ENCODE measurements at regions not wholly inside any gene's neighbourhood (a gene's known extent, or its start where the extent isn't known, plus 50 kb on each side); places are given as distances from the start of the nearest gene placed in this dataset.

- Histone ChIP-seq H3K4me3 (ENCODE audit: low read depth in 2 of 2, low read length in 2 of 2) (no peak overlapping the region), H3K27ac (ENCODE audit: low read length) (no peak overlapping the region), H3K4me1 (ENCODE audit: control insufficient read depth, insufficient read depth, low read length) (no peaks in the 10 kb centered on the region), H3K27me3 (ENCODE audit: control insufficient read depth, insufficient read depth, low read length) (no peaks in the 10 kb centered on the region), H3K9me3 (ENCODE audit: control insufficient read depth, insufficient read depth, low read depth, low read length) (no peaks in the 10 kb centered on the region), H3K36me3 (ENCODE audit: control insufficient read depth, insufficient read depth, low read length) (no peaks in the 10 kb centered on the region)
- DNase-seq (ENCODE audit: low read depth, low spot score) (no peak), ATAC-seq (no peak)
- intact Hi-C loops (cut with micrococcal nuclease; ENCODE audit: unreplicated experiment) (no loop called here), in situ Hi-C loops (cut with HindIII; ENCODE audit: low pct_unique_long_range_greater_than_20kb, low sequenced_read_pairs) (no loop called here)
- BruUV-seq (replicated peaks), result no TSS peak
- ChIA-PET CTCF (no interaction called here), POLR2A (no interaction called here)
- TF ChIP-seq, protein P1, sequence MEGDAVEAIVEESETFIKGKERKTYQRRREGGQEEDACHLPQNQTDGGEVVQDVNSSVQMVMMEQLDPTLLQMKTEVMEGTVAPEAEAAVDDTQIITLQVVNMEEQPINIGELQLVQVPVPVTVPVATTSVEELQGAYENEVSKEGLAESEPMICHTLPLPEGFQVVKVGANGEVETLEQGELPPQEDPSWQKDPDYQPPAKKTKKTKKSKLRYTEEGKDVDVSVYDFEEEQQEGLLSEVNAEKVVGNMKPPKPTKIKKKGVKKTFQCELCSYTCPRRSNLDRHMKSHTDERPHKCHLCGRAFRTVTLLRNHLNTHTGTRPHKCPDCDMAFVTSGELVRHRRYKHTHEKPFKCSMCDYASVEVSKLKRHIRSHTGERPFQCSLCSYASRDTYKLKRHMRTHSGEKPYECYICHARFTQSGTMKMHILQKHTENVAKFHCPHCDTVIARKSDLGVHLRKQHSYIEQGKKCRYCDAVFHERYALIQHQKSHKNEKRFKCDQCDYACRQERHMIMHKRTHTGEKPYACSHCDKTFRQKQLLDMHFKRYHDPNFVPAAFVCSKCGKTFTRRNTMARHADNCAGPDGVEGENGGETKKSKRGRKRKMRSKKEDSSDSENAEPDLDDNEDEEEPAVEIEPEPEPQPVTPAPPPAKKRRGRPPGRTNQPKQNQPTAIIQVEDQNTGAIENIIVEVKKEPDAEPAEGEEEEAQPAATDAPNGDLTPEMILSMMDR (IDR thresholded peaks at IDR 0.05), result no peak
- no peak for TF ChIP-seq TCF7L2 (IDR thresholded peaks at IDR 0.05; ENCODE audit: low read depth, low read length)
Measured at GRCh38 chr11:40062616-40063015, 1396.8 kb downstream of the LRRC4C start.

- in situ Hi-C loops (cut with HindIII; ENCODE audit: low pct_unique_long_range_greater_than_20kb, low sequenced_read_pairs), result no loop called here
- POLR2A ChIA-PET, result no interaction called here
Measured at GRCh38 chr11:40061221-40061620, 1398.2 kb downstream of the LRRC4C start.

More at GRCh38 chr11:40061221-40061620, 1398.2 kb downstream of the LRRC4C start:
- DNase-seq (ENCODE audit: low read depth, low spot score) (no peak), ATAC-seq (no peak)
- BruUV-seq (replicated peaks), result no TSS peak
- Histone ChIP-seq H3K4me3 (ENCODE audit: low read depth in 2 of 2, low read length in 2 of 2) (no peak overlapping the region), H3K36me3 (ENCODE audit: control insufficient read depth, insufficient read depth, low read length) (no peaks in the 10 kb centered on the region), H3K9me3 (ENCODE audit: control insufficient read depth, insufficient read depth, low read depth, low read length) (no peaks in the 10 kb centered on the region), H3K27ac (ENCODE audit: low read length) (no peak overlapping the region), H3K4me1 (ENCODE audit: control insufficient read depth, insufficient read depth, low read length) (no peaks in the 10 kb centered on the region), H3K27me3 (ENCODE audit: control insufficient read depth, insufficient read depth, low read length) (no peaks in the 10 kb centered on the region)
- TF ChIP-seq POLR2AphosphoS5 (IDR thresholded peaks at IDR 0.05; ENCODE audit: low read depth, low read length) (no peak), SIN3A (IDR thresholded peaks at IDR 0.05; ENCODE audit: borderline replicate concordance, insufficient read depth, low read depth, low read length) (no peak), TCF7L2 (IDR thresholded peaks at IDR 0.05; ENCODE audit: low read depth, low read length) (no peak)
- TF ChIP-seq, protein P2, sequence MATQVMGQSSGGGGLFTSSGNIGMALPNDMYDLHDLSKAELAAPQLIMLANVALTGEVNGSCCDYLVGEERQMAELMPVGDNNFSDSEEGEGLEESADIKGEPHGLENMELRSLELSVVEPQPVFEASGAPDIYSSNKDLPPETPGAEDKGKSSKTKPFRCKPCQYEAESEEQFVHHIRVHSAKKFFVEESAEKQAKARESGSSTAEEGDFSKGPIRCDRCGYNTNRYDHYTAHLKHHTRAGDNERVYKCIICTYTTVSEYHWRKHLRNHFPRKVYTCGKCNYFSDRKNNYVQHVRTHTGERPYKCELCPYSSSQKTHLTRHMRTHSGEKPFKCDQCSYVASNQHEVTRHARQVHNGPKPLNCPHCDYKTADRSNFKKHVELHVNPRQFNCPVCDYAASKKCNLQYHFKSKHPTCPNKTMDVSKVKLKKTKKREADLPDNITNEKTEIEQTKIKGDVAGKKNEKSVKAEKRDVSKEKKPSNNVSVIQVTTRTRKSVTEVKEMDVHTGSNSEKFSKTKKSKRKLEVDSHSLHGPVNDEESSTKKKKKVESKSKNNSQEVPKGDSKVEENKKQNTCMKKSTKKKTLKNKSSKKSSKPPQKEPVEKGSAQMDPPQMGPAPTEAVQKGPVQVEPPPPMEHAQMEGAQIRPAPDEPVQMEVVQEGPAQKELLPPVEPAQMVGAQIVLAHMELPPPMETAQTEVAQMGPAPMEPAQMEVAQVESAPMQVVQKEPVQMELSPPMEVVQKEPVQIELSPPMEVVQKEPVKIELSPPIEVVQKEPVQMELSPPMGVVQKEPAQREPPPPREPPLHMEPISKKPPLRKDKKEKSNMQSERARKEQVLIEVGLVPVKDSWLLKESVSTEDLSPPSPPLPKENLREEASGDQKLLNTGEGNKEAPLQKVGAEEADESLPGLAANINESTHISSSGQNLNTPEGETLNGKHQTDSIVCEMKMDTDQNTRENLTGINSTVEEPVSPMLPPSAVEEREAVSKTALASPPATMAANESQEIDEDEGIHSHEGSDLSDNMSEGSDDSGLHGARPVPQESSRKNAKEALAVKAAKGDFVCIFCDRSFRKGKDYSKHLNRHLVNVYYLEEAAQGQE (IDR thresholded peaks at IDR 0.05; ENCODE audit: insufficient read depth in 1 of 2, low read depth in 2 of 2, low read length in 1 of 2), result no peak
- TF ChIP-seq, protein P1 (IDR thresholded peaks at IDR 0.05), result no peak
- intact Hi-C loops (cut with micrococcal nuclease; ENCODE audit: unreplicated experiment), result no loop called here
- CTCF ChIA-PET, result no interaction called here
